Astrocyte of the cerebellum (primary cell): ENCODE measurements at regions not wholly inside any gene's neighbourhood (a gene's known extent, or its start where the extent isn't known, plus 50 kb on each side); places are given as distances from the start of the nearest gene placed in this dataset.

Experiments
- DNase-seq: peaks from one replicate; pipeline ENCODE4 v3.0.0-alpha.2; 2011; ENCODE audit warnings: low read depth
- H3K4me3 ChIP-seq: 2 replicates; pipeline ENCODE4 v1.5.1; 2011; ENCODE audit warnings: mild to moderate bottlenecking, low read depth, low read length, moderate library complexity
- in situ Hi-C: cut with HindIII; loops from 2 replicates; pipeline ENCODE4 v1.10.0; 2017; ENCODE audit warnings: low sequenced_read_pairs
- TF ChIP-seq, protein P1 (sequence below): IDR thresholded peaks from 2 replicates; pipeline ENCODE4 v1.5.1; 2012; ENCODE audit warnings: low read length, low read depth, moderate library complexity, mild to moderate bottlenecking; ENCODE audit errors: missing control alignments

DNA sequence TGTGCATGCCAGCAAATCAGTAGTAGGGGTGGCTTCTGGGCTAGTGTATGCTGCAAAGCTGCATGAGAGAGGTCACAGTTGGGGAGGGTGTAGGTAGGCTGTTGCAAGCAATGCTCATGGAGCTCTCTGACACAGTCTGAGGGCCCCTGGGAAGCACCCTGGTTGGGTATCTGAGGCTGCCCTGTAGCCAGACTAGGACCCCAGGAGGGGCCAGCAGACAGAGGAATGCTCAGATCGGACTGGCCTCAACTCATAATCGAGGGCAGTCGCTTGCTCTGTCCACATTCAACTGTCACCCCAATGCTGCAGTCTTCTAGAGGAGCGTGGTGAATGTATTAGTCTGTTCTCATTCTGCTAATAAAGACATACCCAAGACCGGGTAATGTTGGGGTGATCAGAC lies 204.0 kb upstream of the ALG10 start:
- DNase-seq = no peak
- no peak overlapping the region for H3K4me3 ChIP-seq
- in situ Hi-C loops = no loop called here
- TF ChIP-seq, protein P1, sequence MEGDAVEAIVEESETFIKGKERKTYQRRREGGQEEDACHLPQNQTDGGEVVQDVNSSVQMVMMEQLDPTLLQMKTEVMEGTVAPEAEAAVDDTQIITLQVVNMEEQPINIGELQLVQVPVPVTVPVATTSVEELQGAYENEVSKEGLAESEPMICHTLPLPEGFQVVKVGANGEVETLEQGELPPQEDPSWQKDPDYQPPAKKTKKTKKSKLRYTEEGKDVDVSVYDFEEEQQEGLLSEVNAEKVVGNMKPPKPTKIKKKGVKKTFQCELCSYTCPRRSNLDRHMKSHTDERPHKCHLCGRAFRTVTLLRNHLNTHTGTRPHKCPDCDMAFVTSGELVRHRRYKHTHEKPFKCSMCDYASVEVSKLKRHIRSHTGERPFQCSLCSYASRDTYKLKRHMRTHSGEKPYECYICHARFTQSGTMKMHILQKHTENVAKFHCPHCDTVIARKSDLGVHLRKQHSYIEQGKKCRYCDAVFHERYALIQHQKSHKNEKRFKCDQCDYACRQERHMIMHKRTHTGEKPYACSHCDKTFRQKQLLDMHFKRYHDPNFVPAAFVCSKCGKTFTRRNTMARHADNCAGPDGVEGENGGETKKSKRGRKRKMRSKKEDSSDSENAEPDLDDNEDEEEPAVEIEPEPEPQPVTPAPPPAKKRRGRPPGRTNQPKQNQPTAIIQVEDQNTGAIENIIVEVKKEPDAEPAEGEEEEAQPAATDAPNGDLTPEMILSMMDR = no peak

DNA sequence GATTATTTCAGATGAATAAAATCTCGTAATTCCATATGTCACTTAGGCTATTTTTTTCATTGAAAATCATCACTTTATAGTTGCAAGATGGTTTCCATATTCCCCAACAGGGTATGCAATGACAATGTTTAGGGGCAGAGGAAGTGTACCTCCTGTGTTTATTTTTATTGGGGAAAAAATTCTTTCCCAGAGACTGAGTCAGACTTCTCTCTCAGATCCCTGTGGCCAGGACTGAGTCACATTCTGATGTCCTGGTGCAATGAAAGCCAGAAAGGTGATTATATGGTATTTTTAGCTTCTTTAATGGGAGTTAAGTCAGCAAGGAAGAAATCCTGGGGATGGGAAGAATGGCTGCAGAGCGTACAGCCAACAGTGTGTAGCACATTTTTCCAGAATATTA lies 196.9 kb upstream of the ALG10 start:
- in situ Hi-C loops = no loop called here
- no peak overlapping the region for H3K4me3 ChIP-seq
- no peak for DNase-seq
- TF ChIP-seq, protein P1 = no peak

DNA sequence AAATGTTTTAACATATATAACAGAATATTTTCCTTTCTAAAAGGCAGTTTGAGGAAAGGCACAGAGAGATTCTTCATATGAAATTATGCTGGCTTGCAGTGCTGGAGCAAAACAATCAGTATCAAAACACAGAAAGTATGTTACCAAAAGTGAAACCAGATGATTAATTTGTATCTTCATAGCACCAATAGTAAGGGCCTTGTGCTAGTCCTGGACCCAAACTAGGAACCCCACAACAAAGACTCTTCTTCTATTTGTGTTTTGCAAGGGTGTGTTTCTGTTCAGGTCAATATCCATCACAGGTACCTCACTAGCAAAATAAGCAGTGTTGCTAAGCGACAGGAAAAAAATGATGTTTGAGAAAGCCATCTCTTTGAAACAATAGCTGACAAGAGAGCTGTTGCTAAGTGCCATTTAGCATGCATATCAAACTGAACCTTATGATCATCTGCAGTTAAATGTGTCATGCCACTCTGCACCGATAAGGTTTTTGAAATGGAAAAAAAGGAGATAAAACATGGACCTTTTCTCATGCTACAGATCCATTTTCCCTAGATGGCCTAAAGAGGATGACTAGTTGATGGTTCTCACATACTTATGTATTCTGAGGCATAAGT lies 196.2 kb upstream of the ALG10 start:
- H3K4me3 ChIP-seq = no peak overlapping the region
- TF ChIP-seq, protein P1 = no peak
- in situ Hi-C loops = no loop called here
- DNase-seq = no peak

DNA sequence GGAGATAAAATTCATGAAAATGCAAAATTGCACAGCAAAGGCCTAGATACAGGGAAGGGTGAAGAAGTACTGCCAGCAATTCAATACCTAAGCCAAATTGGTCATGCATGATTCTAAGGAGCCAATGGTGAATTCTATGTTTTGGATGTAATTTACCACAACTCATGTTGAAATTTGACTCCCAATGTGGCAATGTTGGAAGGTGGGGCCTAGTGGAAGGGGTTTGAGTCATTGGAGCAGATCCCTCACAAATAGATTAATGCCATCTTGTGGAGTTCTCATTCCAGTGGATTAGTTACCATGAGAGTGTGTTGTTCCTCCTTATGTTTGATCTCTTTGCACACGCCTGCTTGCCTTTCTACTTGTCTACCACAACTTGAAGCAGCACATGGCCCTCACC lies 194.0 kb upstream of the ALG10 start:
- TF ChIP-seq, protein P1 = no peak
- no peak for DNase-seq
- no peak overlapping the region for H3K4me3 ChIP-seq
- in situ Hi-C loops = no loop called here

DNA sequence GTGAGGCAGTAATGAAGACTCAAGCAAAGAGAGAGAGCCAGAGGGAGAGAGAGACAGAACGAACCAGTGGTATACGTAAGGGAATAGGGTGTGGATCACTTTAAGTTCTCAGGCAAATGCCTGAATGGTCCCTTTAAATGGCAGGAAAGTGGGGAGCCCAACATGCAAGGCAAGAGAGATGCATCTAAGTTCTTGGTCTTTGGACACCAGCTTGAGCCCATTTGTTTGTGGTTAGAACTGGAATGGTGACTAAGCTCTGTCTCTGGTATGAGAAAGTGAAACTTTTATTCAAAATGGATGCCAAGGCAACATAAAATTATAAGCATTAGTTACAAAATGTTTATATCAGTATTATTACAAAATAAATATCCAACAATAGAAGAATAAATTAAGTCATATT lies 192.2 kb upstream of the ALG10 start:
- TF ChIP-seq, protein P1 = no peak
- no peak for DNase-seq
- in situ Hi-C loops = no loop called here
- H3K4me3 ChIP-seq = no peak overlapping the region

DNA sequence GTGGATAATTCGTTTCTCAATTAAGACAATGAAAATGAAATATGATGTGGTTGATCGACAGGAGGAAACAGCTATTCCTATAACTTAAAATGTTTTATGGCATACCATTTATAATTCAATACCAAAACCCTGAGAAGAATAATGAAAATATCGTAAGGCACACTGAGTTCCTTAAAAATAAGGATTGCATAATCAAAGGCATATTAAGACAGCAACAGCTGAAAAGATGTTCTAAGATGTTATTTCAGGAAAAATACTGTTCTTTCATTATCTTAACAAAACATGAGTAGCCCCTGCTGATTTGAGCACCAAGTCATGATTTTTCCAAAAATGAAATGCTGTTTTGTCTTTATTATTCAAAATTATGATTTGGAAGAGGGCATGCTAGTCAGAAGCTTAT lies 189.4 kb upstream of the ALG10 start:
- no peak overlapping the region for H3K4me3 ChIP-seq
- TF ChIP-seq, protein P1 = no peak
- in situ Hi-C loops = no loop called here
- no peak for DNase-seq
